Right lobe of liver (tissue), 6 donors: ENCODE measurements at regions not wholly inside any gene's neighbourhood (a gene's known extent, or its start where the extent isn't known, plus 50 kb on each side); places are given as distances from the start of the nearest gene placed in this dataset.
A peak's percentile ranks its signal among the peaks of the same experiment; 100 is the strongest.

Experiments used
- ATAC-seq, 4 donors: fragments of 200-7000 bp; cut with Tn5 transposase; one replicate each; pipeline ENCODE4 v1.9.1; 2020; ENCODE audit warnings: mild to moderate bottlenecking in 4 of 4, moderate library complexity in 4 of 4
- DNase-seq, 3 donors: peaks; one replicate each; pipeline ENCODE4 v3.0.0-alpha.2; 2020
- H3K27ac ChIP-seq, 3 donors: fragments of 200-600 bp; one replicate each; pipeline ENCODE4 v1.8.0; 2022
- H3K27me3 ChIP-seq, 2 donors: fragments of 200-600 bp; one replicate each; pipeline ENCODE4 v1.8.0; 2022
- H3K36me3 ChIP-seq, 4 donors: fragments of 200-600 bp; sonication (generic) in 1 of 4; one replicate each; pipeline versions ENCODE4 v1.5.1 to v1.8.0; 2017 to 2022; ENCODE audit warnings: control low read depth in 1 of 4
- H3K4me1 ChIP-seq, 4 donors: fragments of 200-600 bp; sonication (generic) in 1 of 4; one replicate each; pipeline versions ENCODE4 v1.5.1 to v1.8.0; 2017 to 2022; ENCODE audit warnings: control low read depth in 1 of 4
- H3K4me3 ChIP-seq, 3 donors: fragments of 200-600 bp; one replicate each; pipeline ENCODE4 v1.8.0; 2022
- H3K9me3 ChIP-seq, 4 donors: fragments of 200-600 bp; sonication (generic) in 1 of 4; one replicate each; pipeline versions ENCODE4 v1.5.1 to v1.8.0; 2017 to 2022; ENCODE audit warnings: control low read depth in 1 of 4
- CTCF ChIP-seq, 4 donors: fragments of 200-600 bp in 3 of 4; fragments of 450-650 bp in 1 of 4; IDR thresholded peaks; one replicate each; pipeline versions ENCODE4 v1.5.1 to v1.8.0; 2016 to 2022; ENCODE audit warnings: antibody characterized with exemption in 4 of 4, mild to moderate bottlenecking in 2 of 4
- POLR2A ChIP-seq: fragments of 450-650 bp; IDR thresholded peaks from one replicate; pipeline ENCODE4 v1.6.1; 2017; ENCODE audit warnings: antibody characterized with exemption, mild to moderate bottlenecking
- WGBS: methylation state at CpG from one replicate; pipeline ENCODE4 v1.1.6; 2018; ENCODE audit warnings: low coverage, low lambda C conversion rate; ENCODE audit not compliant: insufficient coverage; ENCODE audit errors: missing lambda C conversion rate; 5-methylcytosine and 5-hydroxymethylcytosine counted together
- intact Hi-C, 2 donors: fragments of 100-400 bp; cut with DNase I; formaldehyde crosslinking; loops; one replicate each; pipeline versions ENCODE4 v1.11.2 to v1.14.1; 2022
- donor health status: DM: no; HTN: yes; CAD: no.
- donor health status: DM: no; HTN: no; CAD: no.
- donor health status: DM: no; HTN: no; CAD: no.
- donor health status: DM: no; HTN: yes; CAD: no.
- donor health status: DM: no; HTN: yes; CAD: no.

GRCh38 chr14:39581474-39581873 is 149.2 kb upstream of the FBXO33 start:
- Histone ChIP-seq H3K9me3 (no peaks in the 10 kb centered on the region), H3K4me3 (no peak overlapping the region), H3K4me1 (no peaks in the 10 kb centered on the region), H3K27ac (no peak overlapping the region), H3K36me3 (no peaks in the 10 kb centered on the region), H3K27me3 (no peaks in the 10 kb centered on the region)
- intact Hi-C loops: no loop called here
- WGBS: 64% methylated on average over 2 of the region's 2 CpGs
- DNase-seq: no peak
- ATAC-seq: no peak
- peak in 2 of 4 donors; percentile 9 to 16 for TF ChIP-seq CTCF (IDR thresholded peaks at IDR 0.05)
- TF ChIP-seq POLR2A: no peak

- no peak for ATAC-seq
- H3K4me1 ChIP-seq: no peaks in the 10 kb centered on the region
- no peaks in the 10 kb centered on the region for H3K27me3 ChIP-seq
- intact Hi-C loops: no loop called here
- no peak overlapping the region for H3K27ac ChIP-seq
- TF ChIP-seq CTCF (IDR thresholded peaks at IDR 0.05): no peak
- no peak for TF ChIP-seq POLR2A
- no peaks in the 10 kb centered on the region for H3K9me3 ChIP-seq
- H3K4me3 ChIP-seq: no peak overlapping the region
- no peaks in the 10 kb centered on the region for H3K36me3 ChIP-seq
- 0% methylated on average over 1 of the region's 1 CpG for WGBS
- no peak for DNase-seq
Measured at GRCh38 chr14:39580696-39581095, 148.5 kb upstream of the FBXO33 start.

GRCh38 chr14:39576736-39577135 is 144.5 kb upstream of the FBXO33 start:
- Histone ChIP-seq H3K4me1 (no peaks in the 10 kb centered on the region), H3K4me3 (no peak overlapping the region), H3K9me3 (peaks cover 0 to 5% (median 0%) of the 10 kb centered on the region in 4 donors), H3K27me3 (no peaks in the 10 kb centered on the region), H3K27ac (no peak overlapping the region), H3K36me3 (no peaks in the 10 kb centered on the region)
- intact Hi-C loops: no loop called here
- no peak for ATAC-seq
- WGBS: 83% methylated on average over 1 of the region's 1 CpG
- no peak for DNase-seq
- no peak for TF ChIP-seq CTCF (IDR thresholded peaks at IDR 0.05)
- no peak for TF ChIP-seq POLR2A

GRCh38 chr14:39576258-39576657 is 144.0 kb upstream of the FBXO33 start:
- no peaks in the 10 kb centered on the region for H3K27me3 ChIP-seq
- H3K9me3 ChIP-seq: peaks cover 0 to 5% (median 0%) of the 10 kb centered on the region in 4 donors
- intact Hi-C loops: no loop called here
- no peaks in the 10 kb centered on the region for H3K4me1 ChIP-seq
- H3K36me3 ChIP-seq: no peaks in the 10 kb centered on the region
- DNase-seq (no peak), ATAC-seq (no peak)
- no peak overlapping the region for H3K4me3 ChIP-seq
- no peak overlapping the region for H3K27ac ChIP-seq
- TF ChIP-seq POLR2A: no peak
- no peak for TF ChIP-seq CTCF (IDR thresholded peaks at IDR 0.05)
